Left ventricle myocardium inferior (tissue), 1 donor: ENCODE measurements at regions not wholly inside any gene's neighbourhood (a gene's known extent, or its start where the extent isn't known, plus 50 kb on each side); places are given as distances from the start of the nearest gene placed in this dataset.

Experiments used
- DNase-seq: peaks from one replicate; pipeline ENCODE4 v3.0.0-alpha.2; 2020
- H3K27ac ChIP-seq: fragments of 200-600 bp; replicated peaks from 2 replicates; pipeline ENCODE4 v1.8.0; 2021
- H3K27me3 ChIP-seq: fragments of 200-600 bp; 2 replicates; pipeline ENCODE4 v1.8.0; 2021; ENCODE audit warnings: low read depth
- H3K36me3 ChIP-seq: fragments of 200-600 bp; 2 replicates; pipeline ENCODE4 v1.8.0; 2021
- H3K4me1 ChIP-seq: fragments of 200-600 bp; 2 replicates; pipeline ENCODE4 v1.8.0; 2021
- H3K4me3 ChIP-seq: fragments of 200-600 bp; 2 replicates; pipeline ENCODE4 v1.8.0; 2021; ENCODE audit warnings: mild to moderate bottlenecking, moderate library complexity
- H3K9me3 ChIP-seq: fragments of 200-600 bp; replicated peaks from 2 replicates; pipeline ENCODE4 v1.8.0; 2021
- CTCF ChIP-seq: fragments of 200-600 bp; IDR thresholded peaks from 2 replicates; pipeline ENCODE4 v1.8.0; 2021; ENCODE audit warnings: antibody characterized with exemption, mild to moderate bottlenecking, borderline replicate concordance
- intact Hi-C: fragments of 100-400 bp; cut with micrococcal nuclease; formaldehyde crosslinking; loops from one replicate; pipeline ENCODE4 v1.11.0; 2022
- donor health status: DM: no; HTN: yes; CAD: no; lungs with severe emphysema.

GRCh38 chr6:133179481-133179880 is 61.7 kb upstream of the EYA4 start:
- H3K27ac ChIP-seq: no peak overlapping the region
- TF ChIP-seq CTCF: no peak
- H3K27me3 ChIP-seq: no peaks in the 10 kb centered on the region
- no peaks in the 10 kb centered on the region for H3K36me3 ChIP-seq
- H3K9me3 ChIP-seq: peaks cover 18% of the 10 kb centered on the region
- no peak for DNase-seq
- H3K4me3 ChIP-seq: no peak overlapping the region
- intact Hi-C loops: no loop called here
- H3K4me1 ChIP-seq: no peaks in the 10 kb centered on the region

GRCh38 chr6:133183691-133184090 is 57.5 kb upstream of the EYA4 start:
- Histone ChIP-seq H3K9me3 (peaks cover 9% of the 10 kb centered on the region), H3K4me3 (no peak overlapping the region), H3K27ac (no peak overlapping the region), H3K4me1 (no peaks in the 10 kb centered on the region), H3K36me3 (no peaks in the 10 kb centered on the region), H3K27me3 (no peaks in the 10 kb centered on the region)
- intact Hi-C loops: no loop called here
- TF ChIP-seq CTCF: no peak
- no peak for DNase-seq

GRCh38 chr6:133184798-133185372 is 56.3 kb upstream of the EYA4 start:
- Histone ChIP-seq H3K4me3 (no peak overlapping the region), H3K27me3 (no peaks in the 10 kb centered on the region), H3K27ac (no peak overlapping the region), H3K36me3 (no peaks in the 10 kb centered on the region), H3K9me3 (no peaks in the 10 kb centered on the region), H3K4me1 (no peaks in the 10 kb centered on the region)
- intact Hi-C loops: loop anchor here (5.0 kb wide), 1 partner anchor 327 kb away; no protein-coding TSS in a partner anchor
- DNase-seq: no peak
- TF ChIP-seq CTCF: peak; percentile 61

- Histone ChIP-seq H3K9me3 (no peaks in the 10 kb centered on the region), H3K36me3 (no peaks in the 10 kb centered on the region), H3K4me3 (no peak overlapping the region), H3K27ac (no peak overlapping the region), H3K27me3 (no peaks in the 10 kb centered on the region), H3K4me1 (no peaks in the 10 kb centered on the region)
- DNase-seq: no peak
- TF ChIP-seq CTCF: no peak
- intact Hi-C loops: loop anchor here (5.0 kb wide), 1 partner anchor 327 kb away; no protein-coding TSS in a partner anchor
Measured at GRCh38 chr6:133185731-133186130, 55.4 kb upstream of the EYA4 start.

GRCh38 chr6:133187114-133187513 is 54.0 kb upstream of the EYA4 start:
- no peak for TF ChIP-seq CTCF
- H3K27ac ChIP-seq: no peak overlapping the region
- H3K27me3 ChIP-seq: no peaks in the 10 kb centered on the region
- no peaks in the 10 kb centered on the region for H3K36me3 ChIP-seq
- peaks cover 4% of the 10 kb centered on the region for H3K4me1 ChIP-seq
- no peaks in the 10 kb centered on the region for H3K9me3 ChIP-seq
- H3K4me3 ChIP-seq: no peak overlapping the region
- no peak for DNase-seq
- intact Hi-C loops: loop anchor here (5.0 kb wide), 1 partner anchor 325 kb away; no protein-coding TSS in a partner anchor
